Astrocyte (in vitro differentiated cells and primary cell): ENCODE measurements at regions not wholly inside any gene's neighbourhood (a gene's known extent, or its start where the extent isn't known, plus 50 kb on each side); places are given as distances from the start of the nearest gene placed in this dataset.

Experiments
- CTCF ChIP-seq: IDR thresholded peaks from 2 replicates; pipeline ENCODE4 v1.5.1; 2011; ENCODE audit warnings: low read depth, mild to moderate bottlenecking, inconsistent platforms, low read length, moderate library complexity; ENCODE audit not compliant: insufficient read depth
- EZH2 ChIP-seq: IDR thresholded peaks from 2 replicates; pipeline ENCODE4 v1.6.1; 2012; ENCODE audit warnings: mild to moderate bottlenecking, low read length, inconsistent platforms; ENCODE audit not compliant: insufficient read depth

- TF ChIP-seq EZH2, result no peak
- TF ChIP-seq CTCF, result no peak
Observed at GRCh38 chr10:120744040-120744439, 107.1 kb upstream of the WDR11 start.
